Stomach (tissue), 4 donors: ENCODE measurements at regions not wholly inside any gene's neighbourhood (a gene's known extent, or its start where the extent isn't known, plus 50 kb on each side); places are given as distances from the start of the nearest gene placed in this dataset.

ENCODE experiments used
- CTCF ChIP-seq, 7 experiments: fragments of 450-650 bp in 4 of 7; fragments of 200-600 bp in 3 of 7; sonication (generic) in 3 of 7; IDR thresholded peaks; one replicate each; pipeline ENCODE4 v1.5.1; 2016 to 2019; ENCODE audit warnings: antibody characterized with exemption in 7 of 7, control low read depth in 2 of 7, mild to moderate bottlenecking in 1 of 7
- POLR2A ChIP-seq, 4 donors: fragments of 450-650 bp; IDR thresholded peaks; one replicate each; pipeline ENCODE4 v1.6.1; 2016; ENCODE audit warnings: antibody characterized with exemption in 4 of 4, control low read depth in 2 of 4, mild to moderate bottlenecking in 1 of 4, moderate library complexity in 1 of 4
- POLR2AphosphoS5 ChIP-seq, 3 donors: sonication (generic); formaldehyde crosslinking; IDR thresholded peaks; one replicate each; pipeline ENCODE4 v1.6.1; 2016; ENCODE audit warnings: antibody characterized with exemption in 3 of 3

- no peak for TF ChIP-seq CTCF (IDR thresholded peaks at IDR 0.05)
- TF ChIP-seq POLR2A (IDR thresholded peaks at IDR 0.05): no peak
- no peak for TF ChIP-seq POLR2AphosphoS5 (IDR thresholded peaks at IDR 0.05)
Observed at GRCh38 chr3:144546539-144546938, 574.9 kb downstream of the DIPK2A start.
